AG09309 (cell line): ENCODE measurements at regions not wholly inside any gene's neighbourhood (a gene's known extent, or its start where the extent isn't known, plus 50 kb on each side); places are given as distances from the start of the nearest gene placed in this dataset.

ENCODE experiments used
- DNase-seq: peaks from one replicate; pipeline ENCODE4 v3.0.0-alpha.2; 2010; ENCODE audit warnings: low read depth
- H3K4me3 ChIP-seq: 2 replicates; pipeline ENCODE4 v1.5.1; 2011; ENCODE audit warnings: mild to moderate bottlenecking, low read depth, low read length, moderate library complexity; ENCODE audit not compliant: control insufficient read depth
- CTCF ChIP-seq: IDR thresholded peaks from 2 replicates; pipeline ENCODE4 v1.5.1; 2011; ENCODE audit warnings: mild to moderate bottlenecking, low read depth, low read length, inconsistent platforms; ENCODE audit not compliant: insufficient read depth, control insufficient read depth; ENCODE audit errors: missing control alignments

DNA sequence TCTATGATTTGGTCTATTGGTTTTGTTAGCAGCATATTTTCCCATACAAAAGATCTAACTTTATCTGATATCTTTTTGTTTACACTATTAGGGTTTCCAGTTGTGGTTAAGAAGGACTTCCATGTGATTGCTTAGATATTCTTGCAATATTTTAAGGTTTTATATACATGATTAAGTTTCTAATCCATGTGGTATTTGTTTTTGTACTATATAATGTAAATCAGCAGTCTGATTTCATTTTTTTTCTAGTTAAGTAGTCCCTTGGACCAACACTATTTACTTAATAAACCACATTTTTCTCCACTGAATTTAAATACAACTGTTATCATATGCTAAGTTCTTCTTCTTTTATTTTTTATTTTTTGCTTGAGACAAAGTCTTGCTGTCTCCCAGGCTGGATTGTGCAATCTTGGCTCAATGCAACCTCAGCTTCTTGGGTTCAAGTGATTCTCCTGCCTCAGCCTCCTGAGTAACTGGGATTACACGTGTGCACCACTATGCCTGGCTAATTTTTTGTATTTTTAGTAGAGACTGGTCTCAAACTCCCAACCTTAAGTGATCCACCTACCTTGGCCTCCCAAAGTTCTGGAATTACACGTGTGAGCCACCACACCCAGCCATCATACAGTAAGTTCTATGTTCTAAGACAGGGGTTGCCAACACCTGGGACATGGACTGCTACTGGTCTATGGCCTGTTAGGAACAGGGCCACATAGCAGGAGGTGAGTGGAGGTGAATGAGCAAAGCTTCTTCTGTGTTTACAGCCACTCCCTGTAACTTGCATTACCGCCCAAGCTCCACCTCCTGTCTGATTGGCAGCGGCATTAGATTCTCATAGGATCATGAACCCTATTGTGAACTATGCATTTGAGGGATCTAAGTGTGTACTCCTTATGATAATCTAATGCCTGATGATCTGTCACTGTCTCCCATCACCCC, 58.5 kb upstream of the RAB27B start:
- TF ChIP-seq CTCF, result no peak
- no peak overlapping the region for H3K4me3 ChIP-seq
- DNase-seq, result no peak

- no peak for DNase-seq
- no peak overlapping the region for H3K4me3 ChIP-seq
- no peak for TF ChIP-seq CTCF
Observed at GRCh38 chr18:54772056-54772455, 56.2 kb upstream of the RAB27B start.

- no peak overlapping the region for H3K4me3 ChIP-seq
- TF ChIP-seq CTCF, result no peak
- DNase-seq, result peak; percentile 66
Observed at GRCh38 chr18:54774423-54774822, 53.9 kb upstream of the RAB27B start.

DNA sequence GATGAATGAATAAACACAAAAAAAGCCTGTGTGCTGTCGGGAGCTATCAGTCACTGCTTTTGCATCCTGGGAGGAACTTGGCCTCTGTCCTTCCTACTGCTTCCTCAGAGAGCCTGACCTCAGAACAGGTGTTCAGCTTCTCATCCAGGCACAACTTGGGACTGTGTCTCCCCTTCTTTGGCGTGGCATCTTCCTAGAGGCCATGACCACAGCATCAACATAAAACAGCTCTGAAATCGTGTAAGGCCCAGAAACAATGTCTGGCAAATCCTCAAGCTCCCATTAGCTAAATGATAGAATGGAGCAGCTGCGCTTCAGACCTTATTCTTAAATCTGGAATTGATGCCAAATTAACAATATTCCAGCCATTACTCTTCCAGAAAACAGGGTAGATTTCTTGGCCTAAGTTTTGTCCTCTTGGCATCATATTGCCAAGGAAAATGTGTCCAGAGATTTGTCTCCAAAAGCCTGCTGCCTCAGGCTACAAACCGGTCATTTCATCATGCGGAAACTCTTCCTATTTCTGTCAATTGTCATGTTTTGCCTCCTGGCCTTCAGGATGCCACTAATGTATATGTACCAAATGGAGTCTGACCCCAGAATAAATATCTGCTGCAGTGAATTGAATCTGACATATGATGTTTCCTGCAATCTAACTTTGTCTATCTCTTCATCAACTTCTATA, 53.2 kb upstream of the RAB27B start:
- DNase-seq, result no peak
- no peak for TF ChIP-seq CTCF
- no peak overlapping the region for H3K4me3 ChIP-seq

DNA sequence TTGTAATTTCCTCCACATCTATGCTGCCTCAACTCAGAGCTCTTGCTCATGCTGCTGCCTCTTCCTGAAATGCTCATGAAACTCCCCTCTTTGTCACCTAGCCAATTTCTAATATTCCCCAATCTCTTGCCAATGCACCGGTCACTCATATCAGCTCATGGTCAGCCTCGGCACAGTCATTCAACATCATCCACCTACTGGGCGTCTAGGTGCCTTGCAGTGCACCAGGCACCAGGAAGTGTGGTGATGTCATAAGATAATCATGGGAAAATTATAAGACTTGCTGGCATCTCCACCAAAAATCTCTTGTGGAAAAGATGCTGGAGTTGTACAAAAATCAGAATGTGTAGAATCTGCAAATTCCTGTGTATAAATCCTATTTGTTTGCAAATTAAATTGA, 52.6 kb upstream of the RAB27B start:
- H3K4me3 ChIP-seq, result no peak overlapping the region
- peak; percentile 50 for DNase-seq
- peak; percentile 57 for TF ChIP-seq CTCF

- TF ChIP-seq CTCF, result no peak
- H3K4me3 ChIP-seq, result no peak overlapping the region
- DNase-seq, result peak; percentile 98
Observed at GRCh38 chr18:54776282-54776977, 51.8 kb upstream of the RAB27B start.
